Adrenal gland (tissue), 9 donors: ENCODE measurements at regions not wholly inside any gene's neighbourhood (a gene's known extent, or its start where the extent isn't known, plus 50 kb on each side); places are given as distances from the start of the nearest gene placed in this dataset.
A peak's percentile ranks its signal among the peaks of the same experiment; 100 is the strongest.

ENCODE experiments used
- DNase-seq, 7 donors: peaks; one replicate each; pipeline ENCODE4 v3.0.0-alpha.2; 2019 to 2020
- H3K27ac ChIP-seq, 5 donors: fragments of 200-600 bp; sonication (generic) in 4 of 5; 1 replicate in 3 of 5; 2 replicates in 2 of 5; pipeline versions ENCODE4 v1.5.1 to v1.8.0; 2016 to 2020; ENCODE audit warnings: mild to moderate bottlenecking in 1 of 5
- H3K27me3 ChIP-seq: fragments of 200-600 bp; 2 replicates; pipeline ENCODE4 v1.8.0; 2021
- H3K36me3 ChIP-seq, 2 donors: fragments of 200-600 bp; replicated peaks in 1 of 2; 1 replicate in 1 of 2; 2 replicates in 1 of 2; pipeline versions ENCODE4 v1.5.1 to v1.8.0; 2018 to 2022
- H3K4me1 ChIP-seq, 2 donors: fragments of 200-600 bp; replicated peaks in 1 of 2; 1 replicate in 1 of 2; 2 replicates in 1 of 2; pipeline versions ENCODE4 v1.5.1 to v1.8.0; 2018 to 2021
- H3K4me3 ChIP-seq, 4 donors: fragments of 200-600 bp; sonication (generic) in 3 of 4; one replicate each; pipeline ENCODE4 v1.5.1; 2016 to 2018
- H3K9me3 ChIP-seq, 3 donors: fragments of 200-600 bp; sonication (generic) in 1 of 3; replicated peaks in 1 of 3; 1 replicate in 2 of 3; 2 replicates in 1 of 3; pipeline versions ENCODE4 v1.5.1 to v1.8.0; 2016 to 2021
- POLR2A ChIP-seq, 2 donors: fragments of 450-650 bp; IDR thresholded peaks; one replicate each; pipeline ENCODE4 v1.6.1; 2017; ENCODE audit warnings: antibody characterized with exemption in 2 of 2, mild to moderate bottlenecking in 2 of 2, moderate library complexity in 1 of 2
- WGBS, 4 donors: extraction: QIAGEN DNeasy Blood & Tissue Kit in 2 of 4; methylation state at CpG; one replicate each; pipeline versions ENCODE4 v1.1.5 to v1.1.7; 2013 to 2017; 5-methylcytosine and 5-hydroxymethylcytosine counted together
- intact Hi-C, 2 donors: fragments of 100-400 bp; cut with DNase I; formaldehyde crosslinking; loops; one replicate each; pipeline versions ENCODE4 v1.14.1 to v1.15.0; 2022 to 2023
- TF ChIP-seq, protein P1 (sequence below), 6 experiments: fragments of 450-650 bp in 4 of 6; fragments of 200-600 bp in 2 of 6; sonication (generic) in 1 of 6; IDR thresholded peaks; 1 replicate in 5 of 6; 2 replicates in 1 of 6; pipeline versions ENCODE4 v1.5.1 to v1.8.0; 2016 to 2021; ENCODE audit warnings: antibody characterized with exemption in 6 of 6, mild to moderate bottlenecking in 2 of 6, moderate library complexity in 1 of 6
- donor health status: healthy with polysubstance abuse.
- donor health status: Bipolar disorder and iron deficiency.
- donor health status: DM: yes; HTN: yes; CAD: no.
- donor health status: DM: no; HTN: no; CAD: no.
- donor health status: DM: no; HTN: no; CAD: no.

DNA sequence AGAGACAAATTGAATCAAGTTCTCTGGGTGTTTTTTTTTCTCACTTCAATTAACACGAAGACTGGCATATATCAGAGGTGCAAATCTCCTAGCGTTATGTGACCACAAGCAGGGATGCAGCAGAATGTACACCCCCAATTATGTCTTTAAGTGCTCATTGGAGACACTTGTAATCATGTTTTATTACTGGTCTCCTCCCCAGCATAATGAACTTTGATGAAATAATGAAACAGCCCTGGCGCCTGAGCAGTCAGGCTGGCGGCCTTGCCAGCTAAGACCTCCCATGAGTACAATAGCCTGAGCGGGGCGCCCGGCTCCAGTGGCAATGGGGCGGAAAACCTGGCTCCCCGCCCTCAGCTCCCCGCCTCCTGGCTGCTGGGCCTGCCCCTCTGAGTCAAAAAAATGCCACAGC, 209.4 kb upstream of the MSX2 start:
- 81 to 85% (median 83%) methylated on average over 3 to 10 of the region's 10 CpGs for WGBS, 4 donors
- DNase-seq, result no peak
- intact Hi-C loops, result no loop called here
- Histone ChIP-seq H3K4me3 (no peak overlapping the region), H3K27me3 (no peaks in the 10 kb centered on the region), H3K27ac (no peak overlapping the region), H3K4me1 (no peaks in the 10 kb centered on the region), H3K36me3 (no peaks in the 10 kb centered on the region), H3K9me3 (no peaks in the 10 kb centered on the region)
- TF ChIP-seq POLR2A (IDR thresholded peaks at IDR 0.05), result no peak
- TF ChIP-seq, protein P1, sequence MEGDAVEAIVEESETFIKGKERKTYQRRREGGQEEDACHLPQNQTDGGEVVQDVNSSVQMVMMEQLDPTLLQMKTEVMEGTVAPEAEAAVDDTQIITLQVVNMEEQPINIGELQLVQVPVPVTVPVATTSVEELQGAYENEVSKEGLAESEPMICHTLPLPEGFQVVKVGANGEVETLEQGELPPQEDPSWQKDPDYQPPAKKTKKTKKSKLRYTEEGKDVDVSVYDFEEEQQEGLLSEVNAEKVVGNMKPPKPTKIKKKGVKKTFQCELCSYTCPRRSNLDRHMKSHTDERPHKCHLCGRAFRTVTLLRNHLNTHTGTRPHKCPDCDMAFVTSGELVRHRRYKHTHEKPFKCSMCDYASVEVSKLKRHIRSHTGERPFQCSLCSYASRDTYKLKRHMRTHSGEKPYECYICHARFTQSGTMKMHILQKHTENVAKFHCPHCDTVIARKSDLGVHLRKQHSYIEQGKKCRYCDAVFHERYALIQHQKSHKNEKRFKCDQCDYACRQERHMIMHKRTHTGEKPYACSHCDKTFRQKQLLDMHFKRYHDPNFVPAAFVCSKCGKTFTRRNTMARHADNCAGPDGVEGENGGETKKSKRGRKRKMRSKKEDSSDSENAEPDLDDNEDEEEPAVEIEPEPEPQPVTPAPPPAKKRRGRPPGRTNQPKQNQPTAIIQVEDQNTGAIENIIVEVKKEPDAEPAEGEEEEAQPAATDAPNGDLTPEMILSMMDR (IDR thresholded peaks at IDR 0.05), result no peak

DNA sequence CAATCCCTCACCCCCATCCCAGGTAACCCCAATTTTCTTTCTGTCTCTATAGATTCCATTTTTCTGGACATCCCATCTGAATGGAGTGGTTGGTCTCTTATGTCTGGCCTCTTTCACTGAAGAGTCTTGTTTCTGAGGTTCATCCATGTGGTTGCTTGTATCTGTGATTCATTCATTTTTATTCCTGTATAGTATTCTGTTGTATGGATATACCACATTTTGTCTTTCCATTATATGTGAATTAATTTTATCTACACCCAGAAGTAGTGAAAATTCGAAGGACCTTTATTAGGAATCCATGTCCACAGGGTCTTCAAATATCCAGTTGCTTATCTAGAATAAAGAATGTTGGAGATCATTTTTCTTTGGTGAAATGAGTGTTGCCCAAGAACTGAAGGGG, 207.6 kb upstream of the MSX2 start:
- H3K27me3 ChIP-seq, result no peaks in the 10 kb centered on the region
- no peak overlapping the region for H3K4me3 ChIP-seq
- TF ChIP-seq, protein P1 (IDR thresholded peaks at IDR 0.05), result no peak
- TF ChIP-seq POLR2A (IDR thresholded peaks at IDR 0.05), result no peak
- H3K4me1 ChIP-seq, result no peaks in the 10 kb centered on the region
- no peak overlapping the region for H3K27ac ChIP-seq
- no peaks in the 10 kb centered on the region for H3K9me3 ChIP-seq
- no peaks in the 10 kb centered on the region for H3K36me3 ChIP-seq
- intact Hi-C loops, result no loop called here
- DNase-seq, result no peak
- whole genome bisulfite sequencing, 4 donors, result 69 to 81% (median 74%) methylated on average over 1 of the region's 1 CpG

DNA sequence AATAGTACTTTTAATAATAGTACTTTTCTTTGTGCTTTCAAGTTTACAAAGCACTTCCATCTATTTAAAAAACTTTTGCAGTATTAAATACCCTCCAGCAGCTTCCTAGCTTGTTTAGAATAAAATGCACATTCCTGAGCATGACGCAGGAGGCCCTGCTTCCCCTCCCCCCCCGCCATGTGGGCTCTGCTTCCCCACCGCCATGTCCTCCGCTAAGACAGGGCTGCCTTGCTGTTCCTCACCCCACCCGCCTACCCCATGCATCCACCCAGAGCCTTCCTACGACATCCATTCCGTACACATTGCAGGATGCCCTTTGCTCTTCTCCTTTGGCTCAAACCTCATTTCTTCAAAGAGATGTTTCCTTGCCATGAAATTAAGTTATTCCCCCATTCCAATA, 205.9 kb upstream of the MSX2 start:
- Histone ChIP-seq H3K27me3 (no peaks in the 10 kb centered on the region), H3K4me3 (no peak overlapping the region), H3K36me3 (no peaks in the 10 kb centered on the region), H3K9me3 (no peaks in the 10 kb centered on the region), H3K27ac (no peak overlapping the region), H3K4me1 (peaks cover 0 to 3% of the 10 kb centered on the region in 2 donors)
- 77 to 88% (median 87%) methylated on average over 7 of the region's 7 CpGs for WGBS, 4 donors
- DNase-seq, result no peak
- TF ChIP-seq, protein P1 (IDR thresholded peaks at IDR 0.05), result no peak
- no peak for TF ChIP-seq POLR2A (IDR thresholded peaks at IDR 0.05)
- intact Hi-C loops, result no loop called here

DNA sequence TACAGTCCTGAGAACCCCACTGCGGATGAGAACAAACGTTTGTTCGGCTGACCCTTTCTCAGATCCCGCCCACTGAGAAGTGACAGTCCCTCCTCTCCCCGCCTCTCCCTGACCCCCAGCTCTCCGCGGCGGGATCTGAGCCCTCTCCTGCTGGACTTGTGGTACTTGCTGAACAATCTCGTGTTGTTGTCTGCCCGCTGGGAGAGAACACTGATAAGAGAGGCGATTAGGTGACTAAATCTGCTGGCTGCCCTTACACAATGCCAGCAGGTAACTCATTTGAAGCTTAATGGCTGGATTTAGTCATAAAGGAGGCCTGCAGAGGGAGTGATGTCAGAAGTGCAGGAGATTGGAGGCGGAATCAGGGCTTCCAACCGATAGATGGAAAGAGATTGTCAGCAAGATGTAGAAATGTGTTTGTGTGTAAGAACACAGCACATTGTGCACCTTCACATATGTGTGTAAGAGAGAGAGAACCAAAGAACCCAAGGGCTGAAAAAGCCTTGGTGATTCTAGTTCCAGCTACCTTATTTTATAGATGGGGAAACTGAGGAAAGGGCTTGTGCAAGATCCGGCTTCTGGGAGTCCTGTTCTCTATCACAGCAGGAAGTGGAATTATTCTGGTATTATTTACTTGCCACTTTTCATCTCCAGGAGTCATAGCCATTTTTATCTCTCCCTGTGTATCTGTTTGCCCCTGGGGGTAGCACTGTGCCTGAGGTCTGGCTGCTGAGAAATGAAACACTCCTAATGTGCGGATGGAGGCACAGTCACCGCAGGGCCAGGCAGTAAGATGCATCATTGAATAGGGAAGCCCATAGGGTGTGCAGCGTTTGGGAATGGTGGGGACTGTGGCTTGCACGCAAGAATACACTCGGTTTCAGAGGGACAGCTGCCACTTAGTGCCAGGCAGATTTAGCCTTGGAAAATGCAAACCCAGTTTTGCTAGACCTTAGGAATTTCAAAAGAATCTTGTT, 203.7 kb upstream of the MSX2 start:
- TF ChIP-seq, protein P1 (IDR thresholded peaks at IDR 0.05), result no peak
- TF ChIP-seq POLR2A (IDR thresholded peaks at IDR 0.05), result no peak
- H3K4me3 ChIP-seq, result no peak overlapping the region
- H3K27me3 ChIP-seq, result no peaks in the 10 kb centered on the region
- peaks cover 0 to 11% of the 10 kb centered on the region in 2 donors for H3K4me1 ChIP-seq
- no peaks in the 10 kb centered on the region for H3K9me3 ChIP-seq
- no peak overlapping the region for H3K27ac ChIP-seq
- intact Hi-C loops, result no loop called here
- peak in 3 of 7 donors; percentile 16 to 29 (median 25) for DNase-seq
- WGBS, 4 donors, result 44 to 62% (median 57%) methylated on average over 19 of the region's 19 CpGs
- H3K36me3 ChIP-seq, result no peaks in the 10 kb centered on the region
